CD1c-positive myeloid dendritic cell (primary cell): ENCODE measurements at regions not wholly inside any gene's neighbourhood (a gene's known extent, or its start where the extent isn't known, plus 50 kb on each side); places are given as distances from the start of the nearest gene placed in this dataset.

ENCODE experiments used
- DNase-seq: peaks from one replicate; pipeline ENCODE4 v3.0.0-alpha.2; 2016; ENCODE audit errors: extremely low spot score

DNA sequence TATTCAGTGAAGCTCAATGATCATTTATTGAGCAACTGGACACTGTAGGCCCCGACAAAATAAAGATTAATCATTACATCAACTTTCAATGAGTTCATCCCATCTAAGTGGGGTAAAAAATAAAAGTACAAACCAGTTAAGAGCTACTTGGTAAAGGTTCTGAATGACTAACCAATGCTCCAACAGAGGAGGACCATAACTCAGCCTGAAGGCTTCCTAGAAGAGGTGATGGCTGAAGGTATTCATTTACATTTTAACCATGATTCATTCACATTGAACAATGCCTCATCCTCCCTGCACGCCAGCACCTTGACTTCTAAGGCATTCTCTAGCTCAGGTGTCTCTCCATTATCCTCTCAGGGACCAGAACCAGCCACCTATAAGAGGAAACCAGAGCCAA is 201.4 kb downstream of the ZNF462 start:
- no peak for DNase-seq

DNA sequence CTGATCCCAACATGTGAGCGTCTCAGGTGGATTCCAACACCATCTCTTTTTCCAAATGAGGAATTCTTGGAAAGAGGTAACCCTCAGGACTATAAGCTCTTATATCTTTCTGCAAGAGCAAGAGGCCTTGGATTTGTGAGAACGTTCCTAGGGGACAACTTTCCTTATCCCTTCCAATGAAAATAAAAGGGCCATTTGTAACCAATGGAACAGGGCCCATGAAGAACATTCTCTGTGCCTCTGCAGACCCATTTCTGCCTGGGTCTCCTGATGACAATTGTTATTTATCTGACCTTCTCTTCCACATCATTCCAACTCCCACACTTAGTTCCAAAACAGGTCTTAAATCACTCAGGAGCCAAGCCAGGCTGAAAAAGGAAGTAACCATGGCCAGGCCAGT is 202.6 kb downstream of the ZNF462 start:
- DNase-seq = no peak

DNA sequence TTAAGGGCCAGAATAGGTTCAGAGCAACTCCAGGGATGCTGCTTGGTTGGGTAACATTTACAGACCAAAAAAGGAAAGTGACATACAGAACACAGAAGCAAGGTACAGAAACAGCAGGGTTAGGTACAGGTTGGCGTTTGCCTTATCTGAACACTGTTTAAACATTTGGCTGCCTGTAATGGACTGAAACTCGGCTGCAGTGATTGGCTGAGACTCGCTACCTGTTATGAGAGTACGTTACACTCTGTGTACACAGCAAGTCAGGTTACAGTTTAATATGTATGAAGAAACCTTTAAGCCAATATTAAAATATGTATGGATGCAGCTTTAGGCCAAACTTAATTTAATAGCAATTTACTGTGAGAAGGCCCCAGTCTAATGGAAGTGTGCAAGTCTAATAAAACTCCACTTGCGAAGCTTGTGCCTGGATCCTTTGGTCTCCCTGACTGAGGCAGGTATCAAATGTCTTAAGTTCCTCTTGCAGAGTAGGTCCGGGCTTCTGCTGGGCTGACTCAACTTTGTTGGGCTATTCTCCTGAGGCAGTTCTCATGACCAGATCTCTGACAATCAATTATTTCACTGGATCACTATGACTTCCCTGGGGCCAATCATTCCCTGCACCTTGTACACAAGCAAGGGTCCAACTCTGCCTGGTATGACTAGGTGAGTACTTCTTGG is 204.9 kb downstream of the ZNF462 start:
- DNase-seq = no peak

DNA sequence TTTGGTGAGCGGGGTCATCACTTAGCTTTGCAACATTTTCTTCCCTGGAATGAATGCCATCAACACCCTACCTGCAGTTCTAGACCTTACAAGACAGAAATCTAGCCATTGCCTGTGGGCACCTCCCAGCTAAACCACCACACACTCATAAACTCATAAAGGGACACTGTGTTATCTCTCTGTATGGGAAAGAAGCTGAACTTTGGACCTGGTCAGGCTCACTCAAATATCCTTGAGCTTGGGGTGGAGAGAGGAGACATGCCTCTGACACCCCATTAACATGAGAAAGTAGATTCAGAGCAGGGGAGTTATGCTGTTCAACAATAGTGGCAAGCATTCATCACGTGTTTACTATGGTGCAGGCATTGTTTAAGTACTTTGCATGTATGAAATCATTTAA is 205.6 kb downstream of the ZNF462 start:
- DNase-seq = no peak

DNA sequence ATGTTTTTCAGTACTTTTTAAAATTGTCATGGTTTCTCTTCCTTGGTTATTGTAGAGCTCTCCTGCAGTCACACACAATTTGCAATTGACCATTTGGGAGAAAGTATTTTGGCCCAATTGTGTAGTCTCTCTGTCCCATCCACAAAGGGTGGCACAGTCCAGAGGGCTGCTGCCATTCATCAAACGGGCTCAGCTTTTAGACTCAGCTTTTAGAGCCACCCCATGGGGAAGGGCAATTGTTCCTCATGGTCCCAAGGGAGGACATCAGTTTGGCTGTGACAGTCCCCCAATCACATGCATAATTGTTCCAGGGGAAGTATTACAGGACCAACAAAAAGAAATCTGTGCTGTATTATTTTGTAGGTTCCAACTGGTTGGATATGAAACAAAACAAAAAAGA is 207.6 kb downstream of the ZNF462 start:
- DNase-seq = no peak

DNA sequence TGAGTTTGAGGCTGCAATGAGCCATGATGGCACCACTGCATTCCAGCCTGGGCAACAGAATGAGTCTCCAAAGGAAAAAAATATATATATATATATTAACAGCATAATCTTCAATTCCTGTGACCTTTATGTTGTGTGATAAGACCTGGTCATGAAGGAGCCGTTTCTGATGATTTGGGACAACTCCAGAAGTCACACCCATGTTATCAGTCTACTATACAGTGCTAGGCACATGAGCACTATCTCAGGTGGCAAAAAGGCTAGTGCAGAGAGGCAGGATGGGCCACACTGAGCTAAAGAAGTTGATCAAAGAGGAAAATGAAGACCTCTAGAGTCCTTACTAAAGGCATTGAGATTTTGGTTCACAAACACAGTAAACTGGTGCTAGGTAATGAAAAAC is 205.0 kb upstream of the RAD23B start:
- no peak for DNase-seq

DNA sequence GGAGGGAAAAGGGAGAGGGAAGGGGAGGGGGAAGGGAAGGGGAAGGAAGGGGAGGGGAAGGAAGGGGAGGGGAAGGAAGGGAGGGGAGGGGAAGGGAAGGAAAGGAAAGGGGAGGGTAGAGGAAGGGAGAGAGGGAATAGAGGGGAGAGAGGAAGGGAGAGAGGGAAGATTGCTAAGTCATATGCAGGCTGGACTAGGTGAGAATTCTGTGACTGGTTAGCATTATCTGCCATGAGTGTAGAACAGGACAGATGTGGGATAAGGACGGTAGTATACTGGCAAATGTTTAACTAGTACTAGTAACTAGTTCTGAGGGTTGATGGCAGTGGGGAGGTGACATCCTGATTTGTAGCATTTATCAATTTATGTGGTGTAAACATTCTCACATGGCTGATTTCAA is 203.5 kb upstream of the RAD23B start:
- no peak for DNase-seq

DNA sequence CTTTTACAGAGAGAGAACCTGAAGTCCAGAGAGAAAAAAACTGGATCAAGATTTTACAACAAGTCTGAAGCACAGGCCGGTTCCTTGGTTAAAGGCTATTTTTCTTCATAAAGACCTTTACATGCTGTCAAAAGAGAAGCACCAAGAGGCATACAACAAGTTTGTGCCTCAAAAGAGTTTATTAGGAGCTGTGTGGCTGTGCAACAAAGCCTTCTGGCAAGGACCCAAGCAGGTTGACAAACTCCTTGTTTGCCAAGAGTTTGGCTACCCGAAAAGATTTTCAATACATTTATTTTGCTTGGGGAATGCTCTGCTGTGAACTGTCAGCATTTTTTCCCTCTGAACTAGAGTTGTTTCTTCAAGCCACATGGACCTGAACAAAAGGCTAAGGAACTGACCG is 202.9 kb upstream of the RAD23B start:
- DNase-seq = no peak

DNA sequence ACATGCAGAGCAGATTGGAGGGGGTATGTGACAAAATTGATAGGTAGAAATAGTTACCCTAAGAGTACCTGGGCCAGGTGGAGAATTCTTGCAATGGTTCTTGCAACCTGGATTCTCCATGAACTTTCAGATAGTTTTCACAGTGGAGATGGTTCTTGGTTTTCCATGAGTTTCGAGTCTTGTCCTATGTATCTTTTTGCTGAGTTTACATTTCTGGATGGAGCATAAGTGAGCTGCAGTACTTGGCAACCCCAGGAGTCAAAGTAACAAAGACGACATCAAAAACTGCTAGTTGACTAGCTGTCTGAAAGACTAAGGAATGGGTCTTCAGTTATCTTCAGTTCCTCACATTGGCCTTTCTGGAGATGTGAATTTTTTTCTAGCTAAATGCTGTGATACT is 196.6 kb upstream of the RAD23B start:
- no peak for DNase-seq

DNA sequence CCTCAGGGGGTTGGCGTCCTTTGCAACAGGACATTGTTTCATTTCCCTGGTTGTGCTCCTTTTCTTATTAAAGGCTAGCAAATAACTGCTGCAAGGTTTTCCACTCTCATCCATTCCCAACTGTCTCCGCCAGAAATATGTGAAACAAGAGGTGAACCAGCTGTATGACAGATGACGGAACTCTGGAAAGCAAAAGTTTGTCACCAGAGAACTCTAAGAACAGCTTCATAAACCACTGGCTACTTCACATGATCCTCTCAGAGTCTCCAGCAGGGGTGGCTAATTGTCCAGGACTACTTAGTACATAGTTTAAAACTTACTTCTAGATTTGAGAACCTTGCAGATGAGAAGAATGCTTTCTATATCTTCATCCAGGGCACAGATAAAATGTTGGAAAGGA is 195.9 kb upstream of the RAD23B start:
- no peak for DNase-seq

DNA sequence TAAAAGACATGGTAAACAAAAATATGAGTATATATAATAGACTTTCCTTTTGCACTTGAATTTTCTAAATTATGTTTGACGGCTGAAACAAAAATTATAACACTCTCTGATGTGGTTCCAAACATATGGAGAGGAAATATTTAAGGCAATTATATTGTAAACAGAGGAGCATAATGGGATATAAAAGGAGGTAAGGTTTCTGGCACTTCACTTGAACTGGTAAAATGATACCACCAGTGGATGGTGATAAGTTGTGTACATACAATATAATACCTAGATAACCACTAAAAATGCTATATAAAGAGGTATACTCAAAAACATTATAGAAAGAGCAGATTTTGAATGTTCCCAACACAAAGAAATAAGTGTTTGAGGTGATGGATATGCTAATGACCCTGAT is 192.9 kb upstream of the RAD23B start:
- no peak for DNase-seq

DNA sequence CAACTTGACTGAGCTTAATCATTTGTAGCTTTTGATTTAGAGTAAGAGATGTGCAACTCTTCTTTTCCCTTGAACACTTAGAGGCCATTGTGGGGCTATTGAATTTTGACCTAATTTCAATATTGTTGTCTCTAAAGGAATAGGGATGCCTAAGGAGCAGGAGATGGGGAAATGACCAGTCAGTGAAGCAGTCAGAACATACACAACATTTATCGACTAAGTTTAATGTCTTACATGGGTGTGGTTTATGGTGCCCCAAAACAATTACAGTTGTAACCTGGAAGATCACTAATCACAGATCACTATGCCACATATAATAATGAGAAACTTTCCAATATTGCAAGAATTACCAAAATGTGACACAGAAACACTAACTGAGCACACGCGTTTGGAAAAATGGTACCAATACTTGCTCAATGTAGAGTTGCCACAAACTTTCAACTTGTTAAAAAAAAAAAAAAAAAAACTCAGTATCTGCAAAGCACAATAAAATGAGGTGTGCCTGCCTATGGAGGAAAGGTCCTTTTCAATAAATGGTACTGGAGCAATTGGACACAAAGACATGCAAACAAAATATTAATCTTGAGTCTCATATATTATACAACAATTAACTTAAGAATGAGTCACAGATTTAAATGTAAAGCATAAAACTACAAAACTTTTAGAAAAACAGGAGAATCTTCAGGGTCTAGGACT is 189.6 kb upstream of the RAD23B start:
- DNase-seq = no peak

DNA sequence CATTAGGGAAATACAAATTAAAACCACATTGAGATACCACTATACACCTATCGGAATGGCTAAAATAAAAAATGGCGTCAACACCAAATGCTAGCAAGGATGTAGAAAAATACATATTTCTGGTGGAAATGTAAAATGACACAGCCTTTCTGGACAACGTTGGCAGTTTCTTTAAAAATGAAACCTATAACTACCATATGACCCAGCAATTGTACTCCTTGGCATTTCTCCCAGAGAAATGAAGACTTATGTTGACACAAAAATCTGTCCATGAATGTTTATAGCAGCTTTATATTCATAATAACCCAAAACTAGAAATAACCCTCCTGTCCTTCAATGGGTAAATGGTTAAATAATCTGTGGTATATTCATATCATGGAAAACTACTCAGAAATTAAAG is 188.7 kb upstream of the RAD23B start:
- no peak for DNase-seq

DNA sequence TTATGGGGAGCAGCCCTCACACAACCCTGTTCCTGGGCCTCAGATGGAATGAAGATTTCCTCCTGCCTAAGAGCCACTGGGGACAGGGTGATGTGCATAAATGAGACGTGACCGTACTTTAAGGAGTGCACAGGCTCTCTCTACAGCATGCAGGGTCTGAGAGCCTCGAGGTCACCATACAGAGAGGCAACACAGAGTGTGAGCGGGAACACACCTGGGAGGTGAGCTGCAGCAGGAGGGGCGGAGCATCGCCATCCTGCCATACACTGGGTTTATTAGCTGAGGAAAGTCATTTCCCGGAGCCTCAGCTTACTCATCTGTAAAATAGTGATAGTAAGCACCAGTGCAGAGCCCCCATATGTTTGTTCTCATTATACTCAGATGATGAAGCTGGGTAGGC is 182.5 kb upstream of the RAD23B start:
- DNase-seq = no peak

DNA sequence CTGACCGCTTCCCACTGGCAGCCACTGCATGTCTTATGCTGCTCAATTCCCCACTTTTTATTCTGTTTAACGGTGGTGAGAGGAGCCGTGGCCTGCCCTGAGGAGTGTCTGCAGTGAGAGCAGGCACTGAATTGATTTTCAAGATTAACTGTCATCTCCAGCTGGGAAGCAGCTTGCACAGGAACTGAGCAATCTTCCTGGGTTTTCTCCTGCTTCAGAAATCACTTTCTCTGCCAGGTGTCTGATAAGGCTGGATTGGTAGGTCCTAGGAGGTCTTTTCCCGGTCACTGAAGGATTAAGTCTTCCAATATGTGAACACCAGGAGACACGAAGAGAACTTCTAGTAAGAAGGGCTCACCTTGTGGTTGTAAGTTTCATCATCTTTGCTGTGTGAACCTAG is 181.1 kb upstream of the RAD23B start:
- no peak for DNase-seq

DNA sequence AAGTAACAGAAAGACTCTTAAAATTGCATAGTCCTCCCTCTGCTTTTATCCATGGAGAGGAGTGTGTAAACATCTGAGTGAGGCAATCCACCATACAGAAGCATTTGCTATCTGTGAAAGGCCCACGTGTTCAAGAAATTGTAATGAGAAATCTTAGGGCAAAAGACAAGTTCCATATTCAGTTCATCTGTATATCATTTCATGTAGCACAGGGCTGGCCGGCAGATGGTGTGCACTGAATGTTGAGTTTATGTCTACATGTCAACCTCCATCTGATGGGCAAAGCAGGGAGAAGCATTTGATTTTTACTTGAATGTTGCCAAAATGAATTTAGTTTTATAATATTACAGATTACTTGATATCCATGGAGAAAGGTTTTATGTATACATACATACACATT is 179.5 kb upstream of the RAD23B start:
- no peak for DNase-seq

DNA sequence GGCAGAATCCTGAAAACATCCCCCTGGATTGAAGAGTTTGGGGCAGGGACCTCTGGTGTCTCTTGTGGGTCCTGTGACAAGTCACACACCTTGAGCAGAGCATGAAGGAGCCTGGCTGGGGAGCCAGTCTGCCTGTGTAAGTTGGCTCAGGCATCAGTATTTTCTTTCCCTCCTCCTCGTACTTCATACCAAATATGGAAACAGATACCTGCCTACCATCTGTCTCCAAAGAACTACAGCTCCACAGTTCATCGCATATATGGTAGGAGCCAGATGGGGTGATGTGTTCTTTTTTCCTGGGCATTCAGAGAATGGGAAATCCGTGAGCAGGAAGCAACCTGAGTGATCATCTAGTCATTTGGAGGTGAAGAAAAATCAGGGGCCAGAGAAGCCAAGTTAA is 177.3 kb upstream of the RAD23B start:
- no peak for DNase-seq

DNA sequence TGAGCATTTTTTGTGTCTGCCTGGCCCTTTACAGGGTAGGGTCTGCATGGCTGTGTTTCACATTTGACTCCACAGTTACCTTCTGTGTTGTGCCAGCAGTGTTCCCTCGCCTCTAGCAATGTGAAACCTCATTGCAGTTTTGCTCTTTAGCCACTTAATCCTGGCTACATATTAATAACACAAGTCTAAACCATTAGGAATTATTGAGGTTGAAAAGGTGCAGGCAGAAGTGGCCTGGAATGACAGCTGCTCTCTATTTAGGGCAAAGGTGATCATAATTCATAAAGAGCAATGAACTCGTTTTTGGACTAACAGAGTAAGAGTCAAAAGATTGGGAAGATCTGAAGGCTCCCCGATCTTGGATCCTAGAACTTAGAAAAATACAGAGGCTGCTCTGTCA is 176.7 kb upstream of the RAD23B start:
- DNase-seq = no peak

DNA sequence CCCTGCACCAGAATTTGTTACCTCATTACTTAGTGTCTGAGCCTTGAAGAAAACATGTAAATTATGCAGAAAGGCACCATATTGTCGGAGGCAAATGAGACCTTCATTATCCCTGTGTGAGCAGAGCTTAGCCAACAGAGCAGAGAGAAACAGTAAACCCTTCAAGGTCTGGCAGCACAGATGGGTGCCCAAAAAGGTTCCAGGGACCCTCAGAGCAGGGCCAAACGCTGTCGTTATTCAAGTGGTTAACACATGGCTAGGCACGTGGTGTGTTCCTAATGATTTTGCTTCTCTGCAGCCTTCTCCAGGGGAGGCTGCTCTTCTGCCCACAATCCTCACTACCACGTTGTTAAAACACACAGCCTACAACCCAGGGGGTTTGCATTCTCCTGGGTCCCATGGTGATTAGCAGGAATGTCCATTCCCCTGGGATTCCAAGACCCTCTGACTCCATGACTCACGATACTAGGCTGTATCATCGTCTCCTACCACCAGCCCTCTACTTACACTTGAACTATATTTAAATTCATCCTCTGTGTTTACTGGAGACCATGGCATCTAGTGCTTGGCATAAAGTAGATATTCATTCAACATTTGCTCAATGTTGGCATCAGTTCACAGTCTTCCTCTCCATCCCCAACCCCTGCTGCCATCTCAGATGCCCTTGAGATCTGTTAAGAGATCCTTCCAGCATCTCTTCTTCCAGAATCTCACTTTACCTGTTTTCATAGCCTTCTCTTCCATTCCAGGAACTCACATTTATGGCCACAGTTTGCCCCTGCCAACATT is 174.5 kb upstream of the RAD23B start:
- DNase-seq = no peak

DNA sequence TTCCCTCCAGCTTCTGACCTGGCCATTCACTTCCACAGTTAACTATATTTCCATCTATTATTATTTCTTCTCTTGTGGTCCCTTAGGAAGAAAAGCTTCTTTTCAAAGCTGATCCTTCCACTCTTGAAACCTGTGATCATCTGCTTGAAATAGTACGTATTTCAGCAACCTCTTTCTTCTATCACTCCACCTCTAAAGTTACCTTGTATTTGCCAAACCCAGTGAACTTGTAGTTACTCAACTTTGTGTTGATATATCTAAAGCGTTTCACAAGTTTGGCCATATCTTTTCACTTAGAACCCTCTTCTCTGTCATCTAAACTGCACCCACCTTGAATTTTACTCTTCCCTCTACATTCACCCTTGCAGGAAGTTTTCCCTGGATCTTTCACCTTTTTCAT is 173.8 kb upstream of the RAD23B start:
- DNase-seq = no peak

DNA sequence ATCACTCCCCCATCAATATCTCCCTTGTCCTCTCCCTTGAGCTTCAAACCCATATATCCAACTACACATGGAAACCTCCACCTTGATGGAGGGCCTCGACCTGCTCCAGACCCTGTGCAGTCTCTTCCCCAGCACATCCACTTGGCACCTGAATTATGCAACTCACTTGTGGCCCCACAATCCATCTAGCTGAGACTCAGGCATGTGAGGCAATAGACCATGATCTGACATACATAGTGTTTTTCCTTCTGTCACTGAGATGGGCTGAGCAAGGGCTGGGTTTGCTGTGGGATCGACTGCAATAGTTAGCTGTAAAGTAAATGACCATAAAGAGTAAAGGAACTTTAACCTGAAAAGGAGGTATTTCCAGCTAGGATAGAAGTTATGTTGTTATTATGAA is 172.9 kb upstream of the RAD23B start:
- no peak for DNase-seq

DNA sequence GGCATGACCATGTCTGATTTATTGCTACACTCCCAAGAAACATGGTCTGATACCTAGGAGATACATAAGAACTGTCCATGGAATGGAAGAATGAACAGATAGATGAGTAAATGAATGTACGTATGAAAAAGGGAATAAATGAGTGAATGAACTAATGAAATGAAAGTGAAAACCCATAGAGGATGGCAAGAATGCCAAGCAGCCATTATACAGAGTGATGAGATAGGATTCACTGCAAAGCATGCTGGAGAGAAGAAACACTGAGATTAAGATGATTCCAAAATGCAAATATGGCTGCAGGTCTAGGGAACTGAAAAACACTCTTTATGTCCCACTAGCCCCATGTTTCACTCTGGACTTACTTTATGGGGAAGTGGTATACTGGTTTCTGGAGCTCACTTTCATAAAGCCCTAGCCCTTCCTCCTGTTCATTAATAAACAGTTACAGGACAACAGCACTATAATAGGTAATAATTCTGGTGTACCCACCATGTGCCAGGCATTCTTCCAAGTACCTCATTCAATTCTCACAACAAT is 170.3 kb upstream of the RAD23B start:
- DNase-seq = peak; percentile 38
